Neural cell (in vitro differentiated cells): ENCODE measurements at regions not wholly inside any gene's neighbourhood (a gene's known extent, or its start where the extent isn't known, plus 50 kb on each side); places are given as distances from the start of the nearest gene placed in this dataset.

Experiments
- H2AFZ ChIP-seq: fragments of 200-600, 300-800 bp; sonication (generic), shearing (Covaris generic); 2 replicates; pipeline ENCODE4 v1.6.0; 2014; ENCODE audit warnings: low read depth, mild to moderate bottlenecking, antibody characterized with exemption, low read length, moderate library complexity
- H3F3A ChIP-seq: fragments of 200-600 bp; shearing (Covaris generic); 2 replicates; pipeline ENCODE4 v1.6.1; 2016; ENCODE audit warnings: mild to moderate bottlenecking, moderate library complexity, mixed read lengths, antibody characterized with exemption, low read length; ENCODE audit not compliant: insufficient read depth, poor library complexity, severe bottlenecking
- H3K27ac ChIP-seq: fragments of 200-600, 300-800 bp; sonication (generic), shearing (Covaris generic); 2 replicates; pipeline ENCODE4 v1.5.1; 2014; ENCODE audit warnings: mild to moderate bottlenecking, low read length, moderate library complexity
- H3K27me3 ChIP-seq: fragments of 300-800, 200-600 bp; sonication (generic), shearing (Covaris generic); 2 replicates; pipeline ENCODE4 v1.6.0; 2014; ENCODE audit warnings: mild to moderate bottlenecking, low read depth, low read length, moderate library complexity; ENCODE audit not compliant: insufficient read depth
- H3K36me3 ChIP-seq: fragments of 300-800, 200-600 bp; sonication (generic), shearing (Covaris generic); 2 replicates; pipeline ENCODE4 v1.5.1; 2014; ENCODE audit warnings: mild to moderate bottlenecking, antibody characterized with exemption, low read length, moderate library complexity; ENCODE audit not compliant: insufficient read depth
- H3K4me2 ChIP-seq: fragments of 300-800, 200-600 bp; sonication (generic), shearing (Covaris generic); 2 replicates; pipeline ENCODE4 v1.6.0; 2014; ENCODE audit warnings: mild to moderate bottlenecking, low read length
- H3K4me3 ChIP-seq: fragments of 300-800, 200-600 bp; sonication (generic), shearing (Covaris generic); 2 replicates; pipeline ENCODE4 v1.5.1; 2014; ENCODE audit warnings: mild to moderate bottlenecking, low read length, moderate library complexity
- H3K79me2 ChIP-seq: fragments of 200-600 bp; shearing (Covaris generic); replicated peaks from 2 replicates; pipeline ENCODE4 v1.6.0; 2014; ENCODE audit warnings: mild to moderate bottlenecking, low read length, moderate library complexity; ENCODE audit not compliant: insufficient read depth
- H3K9ac ChIP-seq: fragments of 300-800, 200-600 bp; sonication (generic), shearing (Covaris generic); 2 replicates; pipeline ENCODE4 v1.6.1; 2016; ENCODE audit warnings: mild to moderate bottlenecking, low read length, mixed read lengths
- H3K9me2 ChIP-seq: fragments of 200-600 bp; shearing (Covaris generic); 2 replicates; pipeline ENCODE4 v1.6.1; 2016; ENCODE audit warnings: mild to moderate bottlenecking, low read length, mixed read lengths; ENCODE audit not compliant: insufficient read depth
- H3K9me3 ChIP-seq: fragments of 200-600, 300-800 bp; sonication (generic), shearing (Covaris generic); 2 replicates; pipeline ENCODE4 v1.6.1; 2016; ENCODE audit warnings: mild to moderate bottlenecking, mixed run types, low read length, moderate library complexity, mixed read lengths
- H4K20me1 ChIP-seq: fragments of 200-600 bp; shearing (Covaris generic); 2 replicates; pipeline ENCODE4 v1.6.1; 2016; ENCODE audit warnings: mild to moderate bottlenecking, mixed run types; ENCODE audit not compliant: insufficient read depth
- CTCF ChIP-seq: fragments of 450-650 bp; IDR thresholded peaks from 2 replicates; pipeline ENCODE4 v1.5.1; 2014; ENCODE audit warnings: antibody characterized with exemption, mild to moderate bottlenecking, moderate library complexity; ENCODE audit not compliant: poor library complexity, severe bottlenecking
- EP300 ChIP-seq: fragments of 450-650 bp; conservative IDR thresholded peaks from 2 replicates; pipeline ENCODE4 v1.6.1; 2014; ENCODE audit warnings: antibody characterized with exemption, mild to moderate bottlenecking, moderate library complexity; ENCODE audit not compliant: poor library complexity, severe bottlenecking
- EZH2 ChIP-seq: fragments of 200-600, 300-800 bp; shearing (Covaris generic), sonication (generic); IDR thresholded peaks from 2 replicates; pipeline ENCODE4 v1.6.1; 2014; ENCODE audit warnings: antibody characterized with exemption, low read length, borderline replicate concordance, mild to moderate bottlenecking; ENCODE audit not compliant: insufficient read depth, poor library complexity, severe bottlenecking
- MXI1 ChIP-seq: fragments of 450-650 bp; conservative IDR thresholded peaks from 2 replicates; pipeline ENCODE4 v1.6.1; 2014; ENCODE audit warnings: antibody characterized with exemption, mild to moderate bottlenecking; ENCODE audit not compliant: poor library complexity, severe bottlenecking
- POLR2AphosphoS5 ChIP-seq: IDR thresholded peaks from 2 replicates; pipeline ENCODE4 v1.6.1; 2012
- RAD21 ChIP-seq: fragments of 450-650 bp; conservative IDR thresholded peaks from 2 replicates; pipeline ENCODE4 v1.6.1; 2014; ENCODE audit warnings: antibody characterized with exemption, mild to moderate bottlenecking, moderate library complexity
- SMC3 ChIP-seq: fragments of 450-650 bp; conservative IDR thresholded peaks from 2 replicates; pipeline ENCODE4 v1.6.1; 2014; ENCODE audit warnings: antibody characterized with exemption, mild to moderate bottlenecking, moderate library complexity; ENCODE audit not compliant: poor library complexity
- TAF1 ChIP-seq: IDR thresholded peaks from 2 replicates; pipeline ENCODE4 v1.6.1; 2012; ENCODE audit warnings: low read depth
- TF ChIP-seq, protein P1 (sequence below): IDR thresholded peaks from 2 replicates; pipeline ENCODE4 v1.6.1; 2012; ENCODE audit warnings: borderline replicate concordance

DNA sequence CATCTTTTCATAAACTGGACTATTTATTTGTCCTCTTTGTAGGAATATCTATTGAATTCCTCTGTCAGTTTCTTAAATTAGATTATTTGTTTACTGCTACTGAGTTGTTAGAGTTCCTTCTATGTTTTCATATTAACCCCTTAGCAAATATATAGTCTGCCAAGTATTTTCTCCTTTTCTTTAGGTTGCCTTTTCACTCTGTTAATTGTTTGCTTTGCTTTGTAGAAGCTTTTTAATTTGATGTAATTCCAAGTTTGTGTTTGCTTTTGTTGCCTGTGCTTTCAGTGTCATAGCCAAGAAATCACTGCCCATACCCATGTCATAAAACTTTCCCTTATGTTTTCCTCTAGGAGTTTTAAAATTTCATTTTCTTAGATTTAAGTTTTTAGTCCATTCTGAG is 256.2 kb upstream of the SEMA3A start:
- Histone ChIP-seq H3K9ac (no peak overlapping the region), H3K9me3 (no peaks in the 10 kb centered on the region), H2AFZ (no peak overlapping the region), H3K4me3 (no peak overlapping the region), H4K20me1 (no peaks in the 10 kb centered on the region), H3F3A (no peaks in the 10 kb centered on the region), H3K36me3 (no peaks in the 10 kb centered on the region), H3K27ac (no peak overlapping the region), H3K79me2 (no peaks in the 10 kb centered on the region), H3K27me3 (no peaks in the 10 kb centered on the region), H3K9me2 (no peaks in the 10 kb centered on the region), H3K4me2 (no peak overlapping the region)
- TF ChIP-seq RAD21 (no peak), POLR2AphosphoS5 (no peak), SMC3 (no peak), TAF1 (no peak), CTCF (no peak), MXI1 (no peak), EP300 (no peak), EZH2 (no peak)
- TF ChIP-seq, protein P1, sequence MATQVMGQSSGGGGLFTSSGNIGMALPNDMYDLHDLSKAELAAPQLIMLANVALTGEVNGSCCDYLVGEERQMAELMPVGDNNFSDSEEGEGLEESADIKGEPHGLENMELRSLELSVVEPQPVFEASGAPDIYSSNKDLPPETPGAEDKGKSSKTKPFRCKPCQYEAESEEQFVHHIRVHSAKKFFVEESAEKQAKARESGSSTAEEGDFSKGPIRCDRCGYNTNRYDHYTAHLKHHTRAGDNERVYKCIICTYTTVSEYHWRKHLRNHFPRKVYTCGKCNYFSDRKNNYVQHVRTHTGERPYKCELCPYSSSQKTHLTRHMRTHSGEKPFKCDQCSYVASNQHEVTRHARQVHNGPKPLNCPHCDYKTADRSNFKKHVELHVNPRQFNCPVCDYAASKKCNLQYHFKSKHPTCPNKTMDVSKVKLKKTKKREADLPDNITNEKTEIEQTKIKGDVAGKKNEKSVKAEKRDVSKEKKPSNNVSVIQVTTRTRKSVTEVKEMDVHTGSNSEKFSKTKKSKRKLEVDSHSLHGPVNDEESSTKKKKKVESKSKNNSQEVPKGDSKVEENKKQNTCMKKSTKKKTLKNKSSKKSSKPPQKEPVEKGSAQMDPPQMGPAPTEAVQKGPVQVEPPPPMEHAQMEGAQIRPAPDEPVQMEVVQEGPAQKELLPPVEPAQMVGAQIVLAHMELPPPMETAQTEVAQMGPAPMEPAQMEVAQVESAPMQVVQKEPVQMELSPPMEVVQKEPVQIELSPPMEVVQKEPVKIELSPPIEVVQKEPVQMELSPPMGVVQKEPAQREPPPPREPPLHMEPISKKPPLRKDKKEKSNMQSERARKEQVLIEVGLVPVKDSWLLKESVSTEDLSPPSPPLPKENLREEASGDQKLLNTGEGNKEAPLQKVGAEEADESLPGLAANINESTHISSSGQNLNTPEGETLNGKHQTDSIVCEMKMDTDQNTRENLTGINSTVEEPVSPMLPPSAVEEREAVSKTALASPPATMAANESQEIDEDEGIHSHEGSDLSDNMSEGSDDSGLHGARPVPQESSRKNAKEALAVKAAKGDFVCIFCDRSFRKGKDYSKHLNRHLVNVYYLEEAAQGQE: no peak

DNA sequence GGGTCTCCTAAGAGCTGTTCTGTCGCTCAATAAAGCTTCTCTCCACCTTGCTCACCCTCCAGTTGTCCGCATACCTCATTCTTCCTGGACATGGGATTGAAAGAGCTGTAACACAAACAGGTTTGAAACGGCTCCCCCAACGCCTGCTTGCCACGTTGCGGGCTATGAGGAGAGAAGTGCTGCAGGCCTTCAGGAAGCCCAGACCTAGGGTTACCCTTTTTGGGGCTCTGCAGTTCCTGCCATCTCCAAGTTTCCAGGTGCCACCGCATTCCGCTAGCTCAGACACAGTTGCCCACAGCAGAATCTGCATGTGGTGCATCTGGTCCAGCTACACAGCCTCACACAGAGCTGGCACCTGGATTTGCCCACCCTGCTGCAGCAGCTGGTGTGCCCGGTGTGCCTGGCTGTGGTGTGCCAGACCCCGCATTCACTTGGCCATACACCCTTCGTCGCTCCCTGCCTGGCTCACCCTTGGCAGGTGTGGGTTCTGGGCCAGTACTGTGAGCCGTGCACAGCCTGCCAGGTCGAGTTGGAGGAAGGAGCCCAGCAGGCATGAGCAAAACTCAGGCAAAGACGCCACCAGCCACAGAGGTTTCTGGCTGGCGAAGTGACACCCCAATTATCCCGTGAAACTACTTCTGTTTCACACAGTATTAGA is 253.2 kb upstream of the SEMA3A start:
- Histone ChIP-seq H3F3A (no peaks in the 10 kb centered on the region), H4K20me1 (no peaks in the 10 kb centered on the region), H3K9me3 (no peaks in the 10 kb centered on the region), H3K9me2 (no peaks in the 10 kb centered on the region), H3K4me3 (no peak overlapping the region), H3K9ac (no peak overlapping the region), H3K79me2 (no peaks in the 10 kb centered on the region), H3K27me3 (no peaks in the 10 kb centered on the region), H3K36me3 (no peaks in the 10 kb centered on the region), H3K4me2 (no peak overlapping the region), H3K27ac (no peak overlapping the region), H2AFZ (no peak overlapping the region)
- TF ChIP-seq, protein P1: no peak
